GM23338 (cell line): ENCODE measurements at regions not wholly inside any gene's neighbourhood (a gene's known extent, or its start where the extent isn't known, plus 50 kb on each side); places are given as distances from the start of the nearest gene placed in this dataset.

Source experiments
- EZH2 ChIP-seq: fragments of 200-600 bp; sonication (generic); IDR thresholded peaks from one replicate; pipeline ENCODE4 v1.8.0; 2017; ENCODE audit warnings: antibody characterized with exemption, mild to moderate bottlenecking, low read depth; ENCODE audit not compliant: unreplicated experiment
- EZH2phosphoT487 ChIP-seq: fragments of 200-600 bp; sonication (generic); IDR thresholded peaks from one replicate; pipeline ENCODE4 v1.8.1; 2018; ENCODE audit warnings: antibody characterized with exemption; ENCODE audit not compliant: unreplicated experiment
- NANOG ChIP-seq: IDR thresholded peaks from 2 replicates; pipeline ENCODE4 v1.6.1; 2016; ENCODE audit warnings: antibody characterized with exemption, borderline replicate concordance
- STAT1 ChIP-seq: IDR thresholded peaks from one replicate; pipeline ENCODE4 v1.6.1; 2016; ENCODE audit warnings: antibody characterized with exemption; ENCODE audit not compliant: unreplicated experiment
- ZNF331 ChIP-seq: fragments of 250-450 bp; sonication (Bioruptor Pico); IDR thresholded peaks from 2 replicates; pipeline ENCODE4 v1.5.0; 2020; ENCODE audit warnings: low read depth, mild to moderate bottlenecking, moderate library complexity
- TF ChIP-seq, protein P1 (sequence below): fragments of 250-450 bp; sonication (Bioruptor Pico); IDR thresholded peaks from 2 replicates; pipeline ENCODE4 v1.5.0; 2020; ENCODE audit warnings: mild to moderate bottlenecking, moderate library complexity
- TF ChIP-seq, protein P2 (sequence below): IDR thresholded peaks from 2 replicates; pipeline ENCODE4 v1.6.1; 2016; ENCODE audit warnings: antibody characterized with exemption
- TF ChIP-seq, protein P3 (sequence below), 2 experiments: fragments of 200-600 bp in 1 of 2; sonication (generic) in 1 of 2; conservative IDR thresholded peaks; 2 replicates each; pipeline versions ENCODE4 v1.5.1 to v1.6.1; 2016 to 2017; ENCODE audit warnings: antibody characterized with exemption in 2 of 2, low read depth in 2 of 2, mild to moderate bottlenecking in 2 of 2, moderate library complexity in 1 of 2

DNA sequence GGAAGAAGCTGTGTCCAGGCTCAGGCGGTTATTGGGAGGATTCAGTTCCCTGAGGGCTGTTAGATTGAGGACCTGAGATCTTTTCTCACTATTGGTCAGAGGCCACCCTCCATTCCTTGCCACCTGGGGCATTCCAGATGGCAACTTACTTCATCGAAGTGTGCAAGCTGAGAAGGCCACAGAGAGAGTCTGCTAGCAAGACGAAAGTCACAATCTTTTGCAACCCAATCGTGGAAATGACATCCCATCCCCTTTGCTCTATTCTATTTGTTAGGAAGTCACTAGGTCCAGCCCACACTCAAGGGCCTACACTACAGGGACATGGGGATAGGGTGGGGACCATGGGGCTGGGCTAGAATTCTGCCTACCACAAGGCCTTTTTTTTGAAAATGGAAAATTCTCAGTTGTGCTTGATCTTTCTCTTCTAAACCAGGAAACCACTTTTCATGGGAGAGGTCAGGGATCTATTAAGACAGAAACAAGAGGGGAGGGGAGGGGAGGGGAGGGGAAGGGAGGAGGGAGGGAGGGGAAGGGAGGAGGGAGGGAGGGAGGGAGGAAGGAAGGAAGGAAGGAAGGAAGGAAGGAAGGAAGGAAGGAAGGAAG, 217.2 kb downstream of the BCAS1 start (continued):
- TF ChIP-seq, protein P1, sequence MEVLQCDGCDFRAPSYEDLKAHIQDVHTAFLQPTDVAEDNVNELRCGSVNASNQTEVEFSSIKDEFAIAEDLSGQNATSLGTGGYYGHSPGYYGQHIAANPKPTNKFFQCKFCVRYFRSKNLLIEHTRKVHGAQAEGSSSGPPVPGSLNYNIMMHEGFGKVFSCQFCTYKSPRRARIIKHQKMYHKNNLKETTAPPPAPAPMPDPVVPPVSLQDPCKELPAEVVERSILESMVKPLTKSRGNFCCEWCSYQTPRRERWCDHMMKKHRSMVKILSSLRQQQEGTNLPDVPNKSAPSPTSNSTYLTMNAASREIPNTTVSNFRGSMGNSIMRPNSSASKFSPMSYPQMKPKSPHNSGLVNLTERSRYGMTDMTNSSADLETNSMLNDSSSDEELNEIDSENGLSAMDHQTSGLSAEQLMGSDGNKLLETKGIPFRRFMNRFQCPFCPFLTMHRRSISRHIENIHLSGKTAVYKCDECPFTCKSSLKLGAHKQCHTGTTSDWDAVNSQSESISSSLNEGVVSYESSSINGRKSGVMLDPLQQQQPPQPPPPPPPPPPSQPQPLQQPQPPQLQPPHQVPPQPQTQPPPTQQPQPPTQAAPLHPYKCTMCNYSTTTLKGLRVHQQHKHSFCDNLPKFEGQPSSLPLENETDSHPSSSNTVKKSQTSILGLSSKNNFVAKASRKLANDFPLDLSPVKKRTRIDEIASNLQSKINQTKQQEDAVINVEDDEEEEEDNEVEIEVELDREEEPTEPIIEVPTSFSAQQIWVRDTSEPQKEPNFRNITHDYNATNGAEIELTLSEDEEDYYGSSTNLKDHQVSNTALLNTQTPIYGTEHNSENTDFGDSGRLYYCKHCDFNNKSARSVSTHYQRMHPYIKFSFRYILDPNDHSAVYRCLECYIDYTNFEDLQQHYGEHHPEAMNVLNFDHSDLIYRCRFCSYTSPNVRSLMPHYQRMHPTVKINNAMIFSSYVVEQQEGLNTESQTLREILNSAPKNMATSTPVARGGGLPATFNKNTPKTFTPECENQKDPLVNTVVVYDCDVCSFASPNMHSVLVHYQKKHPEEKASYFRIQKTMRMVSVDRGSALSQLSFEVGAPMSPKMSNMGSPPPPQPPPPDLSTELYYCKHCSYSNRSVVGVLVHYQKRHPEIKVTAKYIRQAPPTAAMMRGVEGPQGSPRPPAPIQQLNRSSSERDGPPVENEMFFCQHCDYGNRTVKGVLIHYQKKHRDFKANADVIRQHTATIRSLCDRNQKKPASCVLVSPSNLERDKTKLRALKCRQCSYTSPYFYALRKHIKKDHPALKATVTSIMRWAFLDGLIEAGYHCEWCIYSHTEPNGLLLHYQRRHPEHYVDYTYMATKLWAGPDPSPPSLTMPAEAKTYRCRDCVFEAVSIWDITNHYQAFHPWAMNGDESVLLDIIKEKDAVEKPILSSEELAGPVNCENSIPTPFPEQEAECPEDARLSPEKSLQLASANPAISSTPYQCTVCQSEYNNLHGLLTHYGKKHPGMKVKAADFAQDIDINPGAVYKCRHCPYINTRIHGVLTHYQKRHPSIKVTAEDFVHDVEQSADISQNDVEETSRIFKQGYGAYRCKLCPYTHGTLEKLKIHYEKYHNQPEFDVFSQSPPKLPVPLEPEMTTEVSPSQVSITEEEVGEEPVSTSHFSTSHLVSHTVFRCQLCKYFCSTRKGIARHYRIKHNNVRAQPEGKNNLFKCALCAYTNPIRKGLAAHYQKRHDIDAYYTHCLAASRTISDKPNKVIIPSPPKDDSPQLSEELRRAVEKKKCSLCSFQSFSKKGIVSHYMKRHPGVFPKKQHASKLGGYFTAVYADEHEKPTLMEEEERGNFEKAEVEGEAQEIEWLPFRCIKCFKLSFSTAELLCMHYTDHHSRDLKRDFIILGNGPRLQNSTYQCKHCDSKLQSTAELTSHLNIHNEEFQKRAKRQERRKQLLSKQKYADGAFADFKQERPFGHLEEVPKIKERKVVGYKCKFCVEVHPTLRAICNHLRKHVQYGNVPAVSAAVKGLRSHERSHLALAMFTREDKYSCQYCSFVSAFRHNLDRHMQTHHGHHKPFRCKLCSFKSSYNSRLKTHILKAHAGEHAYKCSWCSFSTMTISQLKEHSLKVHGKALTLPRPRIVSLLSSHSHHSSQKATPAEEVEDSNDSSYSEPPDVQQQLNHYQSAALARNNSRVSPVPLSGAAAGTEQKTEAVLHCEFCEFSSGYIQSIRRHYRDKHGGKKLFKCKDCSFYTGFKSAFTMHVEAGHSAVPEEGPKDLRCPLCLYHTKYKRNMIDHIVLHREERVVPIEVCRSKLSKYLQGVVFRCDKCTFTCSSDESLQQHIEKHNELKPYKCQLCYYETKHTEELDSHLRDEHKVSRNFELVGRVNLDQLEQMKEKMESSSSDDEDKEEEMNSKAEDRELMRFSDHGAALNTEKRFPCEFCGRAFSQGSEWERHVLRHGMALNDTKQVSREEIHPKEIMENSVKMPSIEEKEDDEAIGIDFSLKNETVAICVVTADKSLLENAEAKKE (CRISPR knock-in tag) = no peak
- TF ChIP-seq EZH2 = no peak
- TF ChIP-seq ZNF331 (CRISPR knock-in tag) = no peak
- no peak for TF ChIP-seq STAT1
- no peak for TF ChIP-seq NANOG
- TF ChIP-seq, protein P2, sequence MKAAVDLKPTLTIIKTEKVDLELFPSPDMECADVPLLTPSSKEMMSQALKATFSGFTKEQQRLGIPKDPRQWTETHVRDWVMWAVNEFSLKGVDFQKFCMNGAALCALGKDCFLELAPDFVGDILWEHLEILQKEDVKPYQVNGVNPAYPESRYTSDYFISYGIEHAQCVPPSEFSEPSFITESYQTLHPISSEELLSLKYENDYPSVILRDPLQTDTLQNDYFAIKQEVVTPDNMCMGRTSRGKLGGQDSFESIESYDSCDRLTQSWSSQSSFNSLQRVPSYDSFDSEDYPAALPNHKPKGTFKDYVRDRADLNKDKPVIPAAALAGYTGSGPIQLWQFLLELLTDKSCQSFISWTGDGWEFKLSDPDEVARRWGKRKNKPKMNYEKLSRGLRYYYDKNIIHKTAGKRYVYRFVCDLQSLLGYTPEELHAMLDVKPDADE = no peak
- TF ChIP-seq EZH2phosphoT487 = no peak
- TF ChIP-seq, protein P3, sequence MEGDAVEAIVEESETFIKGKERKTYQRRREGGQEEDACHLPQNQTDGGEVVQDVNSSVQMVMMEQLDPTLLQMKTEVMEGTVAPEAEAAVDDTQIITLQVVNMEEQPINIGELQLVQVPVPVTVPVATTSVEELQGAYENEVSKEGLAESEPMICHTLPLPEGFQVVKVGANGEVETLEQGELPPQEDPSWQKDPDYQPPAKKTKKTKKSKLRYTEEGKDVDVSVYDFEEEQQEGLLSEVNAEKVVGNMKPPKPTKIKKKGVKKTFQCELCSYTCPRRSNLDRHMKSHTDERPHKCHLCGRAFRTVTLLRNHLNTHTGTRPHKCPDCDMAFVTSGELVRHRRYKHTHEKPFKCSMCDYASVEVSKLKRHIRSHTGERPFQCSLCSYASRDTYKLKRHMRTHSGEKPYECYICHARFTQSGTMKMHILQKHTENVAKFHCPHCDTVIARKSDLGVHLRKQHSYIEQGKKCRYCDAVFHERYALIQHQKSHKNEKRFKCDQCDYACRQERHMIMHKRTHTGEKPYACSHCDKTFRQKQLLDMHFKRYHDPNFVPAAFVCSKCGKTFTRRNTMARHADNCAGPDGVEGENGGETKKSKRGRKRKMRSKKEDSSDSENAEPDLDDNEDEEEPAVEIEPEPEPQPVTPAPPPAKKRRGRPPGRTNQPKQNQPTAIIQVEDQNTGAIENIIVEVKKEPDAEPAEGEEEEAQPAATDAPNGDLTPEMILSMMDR (conservative IDR thresholded peaks at IDR 0.05; ENCODE audit: low read depth in 2 of 2) = no peak
